GM23248 (cell line): ENCODE measurements at regions not wholly inside any gene's neighbourhood (a gene's known extent, or its start where the extent isn't known, plus 50 kb on each side); places are given as distances from the start of the nearest gene placed in this dataset.

ENCODE experiments used
- DNase-seq: peaks from one replicate; pipeline ENCODE4 v3.0.0-alpha.2; 2015
- H2AFZ ChIP-seq: fragments of 200-600 bp; sonication (generic); 2 replicates; pipeline ENCODE4 v1.6.1; 2016; ENCODE audit warnings: antibody characterized with exemption
- H3F3A ChIP-seq: fragments of 200-600 bp; sonication (generic); 2 replicates; pipeline ENCODE4 v1.6.1; 2016; ENCODE audit warnings: mild to moderate bottlenecking, antibody characterized with exemption, mixed run types; ENCODE audit not compliant: insufficient read depth
- H3K27ac ChIP-seq: fragments of 200-600 bp; sonication (generic); 2 replicates; pipeline ENCODE4 v1.5.1; 2016; ENCODE audit warnings: mild to moderate bottlenecking
- H3K27me3 ChIP-seq: fragments of 200-600 bp; sonication (generic); replicated peaks from 2 replicates; pipeline ENCODE4 v1.6.1; 2016; ENCODE audit warnings: mild to moderate bottlenecking; ENCODE audit not compliant: insufficient read depth
- H3K36me3 ChIP-seq: fragments of 200-600 bp; sonication (generic); 2 replicates; pipeline ENCODE4 v1.6.1; 2016; ENCODE audit warnings: low read depth, mild to moderate bottlenecking
- H3K4me1 ChIP-seq: fragments of 200-600 bp; sonication (generic); 2 replicates; pipeline ENCODE4 v1.6.1; 2016; ENCODE audit warnings: mild to moderate bottlenecking; ENCODE audit not compliant: insufficient read depth
- H3K4me2 ChIP-seq: fragments of 200-600 bp; sonication (generic); one replicate; pipeline ENCODE4 v1.6.1; 2016; ENCODE audit warnings: mild to moderate bottlenecking; ENCODE audit not compliant: unreplicated experiment
- H3K4me3 ChIP-seq: fragments of 200-600 bp; sonication (generic); 2 replicates; pipeline ENCODE4 v1.5.1; 2016; ENCODE audit warnings: mild to moderate bottlenecking
- H3K79me2 ChIP-seq: fragments of 200-600 bp; sonication (generic); 2 replicates; pipeline ENCODE4 v1.6.1; 2016; ENCODE audit warnings: mild to moderate bottlenecking; ENCODE audit not compliant: insufficient read depth
- H3K9ac ChIP-seq: fragments of 200-600 bp; sonication (generic); 2 replicates; pipeline ENCODE4 v1.6.1; 2016; ENCODE audit warnings: mild to moderate bottlenecking
- H3K9me2 ChIP-seq: fragments of 200-600 bp; sonication (generic); 2 replicates; pipeline ENCODE4 v1.6.1; 2016; ENCODE audit warnings: mixed run types, mild to moderate bottlenecking, moderate library complexity; ENCODE audit not compliant: insufficient read depth
- H3K9me3 ChIP-seq: fragments of 200-600 bp; sonication (generic); one replicate; pipeline ENCODE4 v1.6.1; 2017; ENCODE audit warnings: low read depth
- H4K20me1 ChIP-seq: fragments of 200-600 bp; sonication (generic); 2 replicates; pipeline ENCODE4 v1.6.0; 2016; ENCODE audit not compliant: insufficient read depth
- EZH2 ChIP-seq: fragments of 200-600 bp; sonication (generic); IDR thresholded peaks from 2 replicates; pipeline ENCODE4 v1.6.1; 2018; ENCODE audit warnings: antibody characterized with exemption, mild to moderate bottlenecking; ENCODE audit not compliant: insufficient read depth, poor library complexity, severe bottlenecking
- EZH2phosphoT487 ChIP-seq: fragments of 200-600 bp; sonication (generic); IDR thresholded peaks from 2 replicates; pipeline ENCODE4 v1.6.1; 2018; ENCODE audit warnings: antibody characterized with exemption, moderate library complexity, mild to moderate bottlenecking, low read depth; ENCODE audit not compliant: insufficient read depth
- WGBS, 2 experiments: methylation state at CpG; one replicate each; pipeline ENCODE4 v1.1.6; 2015 to 2017; ENCODE audit warnings: low lambda C conversion rate in 2 of 2, low coverage in 1 of 2; ENCODE audit errors: missing lambda C conversion rate in 2 of 2; 5-methylcytosine and 5-hydroxymethylcytosine counted together
- in situ Hi-C: fragments of 300-500 bp; cut with MboI; formaldehyde crosslinking; loops from 2 replicates; pipeline ENCODE4 v1.15.0; 2020

DNA sequence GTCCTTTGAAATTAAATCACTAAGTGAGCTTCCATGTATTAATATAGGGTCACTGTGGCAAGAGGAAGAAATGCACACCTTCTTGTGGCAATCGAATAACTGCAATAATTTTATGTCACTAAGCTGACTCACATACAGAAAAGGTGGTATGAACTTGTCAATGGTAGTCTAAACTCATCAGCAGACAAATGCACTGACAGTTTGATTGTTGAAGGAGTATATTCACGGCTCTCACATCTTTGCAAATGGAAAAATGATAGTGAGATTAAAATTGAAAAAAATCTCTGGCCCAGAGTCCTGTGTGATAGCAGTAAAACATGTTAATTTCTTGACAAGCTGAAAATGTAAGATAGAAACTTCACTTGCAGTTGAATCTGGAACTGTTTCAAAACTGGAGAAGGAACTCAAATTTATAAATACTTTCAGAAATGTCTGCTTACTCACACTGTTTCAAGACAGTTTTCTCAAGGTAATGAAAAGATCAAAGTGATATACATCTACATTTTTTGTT lies 215.8 kb upstream of the CADM2 start:
- in situ Hi-C loops: no loop called here
- Histone ChIP-seq H3K9ac (no peak overlapping the region), H3K9me3 (no peaks in the 10 kb centered on the region), H3K79me2 (no peaks in the 10 kb centered on the region), H3F3A (no peaks in the 10 kb centered on the region), H3K27me3 (no peaks in the 10 kb centered on the region), H3K36me3 (no peaks in the 10 kb centered on the region), H3K9me2 (no peaks in the 10 kb centered on the region), H3K4me1 (no peaks in the 10 kb centered on the region), H4K20me1 (no peaks in the 10 kb centered on the region), H3K4me2 (no peak overlapping the region), H3K4me3 (no peak overlapping the region), H2AFZ (no peak overlapping the region), H3K27ac (no peak overlapping the region)
- TF ChIP-seq EZH2 (no peak), EZH2phosphoT487 (no peak)
- no peak for DNase-seq
- 2 to 7% methylated on average over 2 of the region's 2 CpGs for WGBS, 2 experiments

DNA sequence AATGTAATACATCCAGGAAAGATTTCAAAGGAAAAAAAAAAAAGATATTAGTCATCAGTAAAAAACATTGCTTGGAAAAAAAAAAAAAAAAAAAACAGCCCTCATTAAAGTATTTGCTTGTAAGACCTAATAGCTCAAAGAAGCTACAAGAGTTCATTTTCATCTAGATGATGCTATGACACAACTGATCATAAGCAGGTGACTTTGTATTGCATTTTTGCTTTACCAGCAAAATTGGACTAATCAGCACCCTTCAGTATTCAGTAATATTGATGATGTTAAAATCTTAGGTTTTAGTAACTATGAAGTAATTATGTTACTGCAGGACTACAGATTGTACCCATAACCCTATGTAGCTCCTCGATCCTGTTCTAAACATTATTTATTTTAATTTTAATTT lies 214.7 kb upstream of the CADM2 start:
- TF ChIP-seq EZH2phosphoT487 (no peak), EZH2 (no peak)
- Histone ChIP-seq H3K9me3 (no peaks in the 10 kb centered on the region), H3K4me3 (no peak overlapping the region), H3K9ac (no peak overlapping the region), H3K4me2 (no peak overlapping the region), H3K4me1 (no peaks in the 10 kb centered on the region), H3K9me2 (no peaks in the 10 kb centered on the region), H3K27me3 (no peaks in the 10 kb centered on the region), H3K36me3 (no peaks in the 10 kb centered on the region), H3K79me2 (no peaks in the 10 kb centered on the region), H3K27ac (no peak overlapping the region), H3F3A (no peaks in the 10 kb centered on the region), H4K20me1 (no peaks in the 10 kb centered on the region), H2AFZ (no peak overlapping the region)
- in situ Hi-C loops: no loop called here
- 17% methylated on average over 1 of the region's 1 CpG for WGBS, 2 experiments
- no peak for DNase-seq

- TF ChIP-seq EZH2phosphoT487 (no peak), EZH2 (no peak)
- DNase-seq: no peak
- H3K9me2 ChIP-seq: no peaks in the 10 kb centered on the region
- H3K4me3 ChIP-seq: no peak overlapping the region
- no peaks in the 10 kb centered on the region for H3K36me3 ChIP-seq
- H3K9ac ChIP-seq: no peak overlapping the region
- no peaks in the 10 kb centered on the region for H3K79me2 ChIP-seq
- in situ Hi-C loops: no loop called here
- H3K27me3 ChIP-seq: no peaks in the 10 kb centered on the region
- H2AFZ ChIP-seq: no peak overlapping the region
- no peak overlapping the region for H3K27ac ChIP-seq
- no peak overlapping the region for H3K4me2 ChIP-seq
- no peaks in the 10 kb centered on the region for H3K4me1 ChIP-seq
- no peaks in the 10 kb centered on the region for H4K20me1 ChIP-seq
- WGBS, 2 experiments: 42 to 52% methylated on average over 13 of the region's 13 CpGs
- no peaks in the 10 kb centered on the region for H3F3A ChIP-seq
- no peaks in the 10 kb centered on the region for H3K9me3 ChIP-seq
These were observed 202.9 kb upstream of the CADM2 start for GRCh38 chr3:84755860-84756259.

DNA sequence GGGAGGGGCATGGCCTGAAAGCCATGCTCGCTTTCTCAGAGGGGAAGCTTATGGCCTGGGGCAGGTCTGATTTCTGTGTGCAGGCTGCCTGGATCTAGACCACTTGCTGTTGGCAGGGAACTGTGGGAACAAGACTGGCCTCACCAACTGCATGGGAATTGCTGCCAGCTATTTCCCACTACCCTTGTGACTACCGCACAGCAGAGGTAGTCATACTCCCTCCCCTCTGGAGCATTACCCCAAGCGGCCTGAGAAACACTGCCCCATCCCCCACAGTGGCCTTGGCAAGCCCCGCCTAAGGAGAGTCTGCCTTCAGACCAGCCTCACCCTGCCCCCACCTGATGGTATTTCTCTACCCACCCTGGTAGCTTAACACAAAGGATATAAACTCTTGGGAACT lies 199.4 kb upstream of the CADM2 start:
- no peaks in the 10 kb centered on the region for H3K79me2 ChIP-seq
- H3K4me3 ChIP-seq: no peak overlapping the region
- H4K20me1 ChIP-seq: no peaks in the 10 kb centered on the region
- WGBS, 2 experiments: 30% methylated on average over 4 of the region's 4 CpGs
- no peak for DNase-seq
- no peaks in the 10 kb centered on the region for H3K27me3 ChIP-seq
- H3K36me3 ChIP-seq: no peaks in the 10 kb centered on the region
- H3K4me1 ChIP-seq: no peaks in the 10 kb centered on the region
- H3K9me2 ChIP-seq: no peaks in the 10 kb centered on the region
- no peak overlapping the region for H3K4me2 ChIP-seq
- in situ Hi-C loops: no loop called here
- no peak overlapping the region for H3K27ac ChIP-seq
- no peak overlapping the region for H2AFZ ChIP-seq
- H3F3A ChIP-seq: no peaks in the 10 kb centered on the region
- TF ChIP-seq EZH2phosphoT487 (no peak), EZH2 (no peak)
- H3K9me3 ChIP-seq: no peaks in the 10 kb centered on the region
- no peak overlapping the region for H3K9ac ChIP-seq

DNA sequence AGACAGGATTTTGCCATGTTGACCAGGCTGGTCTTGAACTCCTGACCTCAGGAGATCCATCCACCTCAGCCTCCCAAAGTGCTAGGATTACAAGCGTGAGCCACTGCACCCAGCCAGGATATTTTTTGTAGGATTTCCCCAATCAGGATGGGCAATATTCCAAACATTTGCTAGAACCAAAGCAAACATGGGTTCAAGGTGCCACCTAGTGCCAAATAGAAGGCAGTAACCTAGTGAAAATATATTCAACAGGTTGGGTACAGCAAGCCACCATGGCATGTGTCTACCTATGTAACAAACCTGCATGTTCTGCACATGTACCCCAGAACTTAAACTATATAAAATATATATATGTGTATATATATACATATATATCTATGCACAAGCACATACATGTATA lies 185.9 kb upstream of the CADM2 start:
- H3K9me3 ChIP-seq: no peaks in the 10 kb centered on the region
- H3K79me2 ChIP-seq: no peaks in the 10 kb centered on the region
- H4K20me1 ChIP-seq: no peaks in the 10 kb centered on the region
- no peak overlapping the region for H3K9ac ChIP-seq
- WGBS, 2 experiments: 12 to 26% methylated on average over 1 of the region's 1 CpG
- no peaks in the 10 kb centered on the region for H3K36me3 ChIP-seq
- no peaks in the 10 kb centered on the region for H3F3A ChIP-seq
- no peak overlapping the region for H3K27ac ChIP-seq
- H3K4me2 ChIP-seq: no peak overlapping the region
- H3K27me3 ChIP-seq: no peaks in the 10 kb centered on the region
- no peaks in the 10 kb centered on the region for H3K9me2 ChIP-seq
- no peak overlapping the region for H3K4me3 ChIP-seq
- H2AFZ ChIP-seq: no peak overlapping the region
- no peak for DNase-seq
- in situ Hi-C loops: no loop called here
- TF ChIP-seq EZH2phosphoT487 (no peak), EZH2 (no peak)
- H3K4me1 ChIP-seq: no peaks in the 10 kb centered on the region
